ENCODE measurements at regions not wholly inside any gene's neighbourhood (a gene's known extent, or its start where the extent isn't known, plus 50 kb on each side); places are given as distances from the start of the nearest gene placed in this dataset.

- TF ChIP-seq POLR2A (IDR thresholded peaks at IDR 0.05; ENCODE audit: low read depth, low read length) (no peak), POLR2AphosphoS5 (IDR thresholded peaks at IDR 0.05; ENCODE audit: low read depth, low read length) (no peak), SPI1 (IDR thresholded peaks at IDR 0.05; ENCODE audit: low read depth, low read length) (no peak), TAF1 (IDR thresholded peaks at IDR 0.05; ENCODE audit: low read depth, low read length) (no peak), POU2F2 (IDR thresholded peaks at IDR 0.05; ENCODE audit: low read depth, low read length) (no peak), PAX5 (IDR thresholded peaks at IDR 0.05; ENCODE audit: insufficient read depth, low read length, severe bottlenecking) (no peak)
Observed at GRCh38 chr1:172971241-172971640, 79.5 kb downstream of the TNFSF18 start.
